Mucosa of stomach (tissue), 1 donor: ENCODE measurements at regions not wholly inside any gene's neighbourhood (a gene's known extent, or its start where the extent isn't known, plus 50 kb on each side); places are given as distances from the start of the nearest gene placed in this dataset.

ENCODE experiments used
- H3K27me3 ChIP-seq: one replicate; pipeline ENCODE4 v1.7.0; 2013; ENCODE audit warnings: mild to moderate bottlenecking, low read length; ENCODE audit not compliant: control insufficient read depth, insufficient read depth
- H3K36me3 ChIP-seq: one replicate; pipeline ENCODE4 v1.7.0; 2013; ENCODE audit warnings: low read length; ENCODE audit not compliant: control insufficient read depth, insufficient read depth
- H3K4me1 ChIP-seq: one replicate; pipeline ENCODE4 v1.7.0; 2013; ENCODE audit warnings: mild to moderate bottlenecking, low read length; ENCODE audit not compliant: control insufficient read depth, insufficient read depth
- H3K4me3 ChIP-seq: one replicate; pipeline ENCODE4 v1.7.0; 2013; ENCODE audit warnings: low read length
- H3K9ac ChIP-seq: one replicate; pipeline ENCODE4 v1.7.0; 2013; ENCODE audit warnings: mild to moderate bottlenecking, low read length, moderate library complexity
- H3K9me3 ChIP-seq: one replicate; pipeline ENCODE4 v1.7.0; 2013; ENCODE audit warnings: mild to moderate bottlenecking, low read length, moderate library complexity; ENCODE audit not compliant: control insufficient read depth
- donor health status: Pancreatic carcinoma.

DNA sequence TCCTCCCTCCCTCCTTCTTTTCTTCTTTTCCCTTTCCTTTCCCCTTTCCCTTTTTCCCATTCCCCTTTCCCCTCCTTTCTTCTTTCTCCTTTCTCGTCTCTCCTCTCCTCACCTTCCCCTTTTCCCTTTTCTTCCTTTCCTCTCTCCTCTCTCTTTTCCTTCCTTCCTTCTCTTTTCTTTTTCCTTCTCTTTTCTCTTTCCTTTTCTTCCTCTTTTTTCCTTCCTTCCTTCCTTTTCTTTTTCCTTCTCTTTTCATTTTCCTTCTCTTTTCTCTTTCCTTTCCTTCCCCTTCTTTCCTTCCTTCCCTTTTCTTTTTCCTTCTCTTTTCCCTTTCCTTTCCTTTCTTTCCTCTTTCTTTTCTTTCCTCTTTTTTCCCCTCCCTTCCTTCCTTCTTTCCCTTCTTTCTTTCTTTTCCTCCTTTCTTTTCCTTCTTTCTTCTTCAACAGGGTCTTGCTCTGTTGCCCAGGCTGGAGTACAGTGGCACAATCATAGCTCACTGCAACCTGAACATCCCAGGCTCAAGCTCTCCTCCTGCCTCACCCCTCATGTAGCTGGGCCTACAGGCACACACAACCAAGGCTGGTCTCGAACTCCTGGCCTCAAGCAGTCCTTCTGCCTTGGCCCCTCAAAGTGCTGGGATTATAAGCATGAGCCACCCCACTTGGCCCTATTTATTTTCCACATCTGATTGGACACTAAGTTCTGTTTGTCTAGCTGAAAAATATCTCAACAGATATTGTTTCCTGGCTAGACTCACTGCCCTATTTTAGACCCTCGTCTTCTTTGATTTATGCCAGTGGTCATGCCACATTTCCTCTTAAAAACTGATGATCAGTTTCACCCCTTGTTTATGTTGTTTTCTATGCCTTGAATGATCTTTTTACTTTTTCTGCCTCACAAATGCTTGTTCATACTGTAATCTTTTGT lies 57.1 kb upstream of the MACF1 start:
- no peaks in the 10 kb centered on the region for H3K36me3 ChIP-seq
- no peaks in the 10 kb centered on the region for H3K27me3 ChIP-seq
- peaks cover 11% of the 10 kb centered on the region for H3K4me1 ChIP-seq
- no peaks in the 10 kb centered on the region for H3K9me3 ChIP-seq
- H3K9ac ChIP-seq, result no peak overlapping the region
- no peak overlapping the region for H3K4me3 ChIP-seq

- H3K9ac ChIP-seq, result no peak overlapping the region
- H3K27me3 ChIP-seq, result no peaks in the 10 kb centered on the region
- H3K36me3 ChIP-seq, result no peaks in the 10 kb centered on the region
- H3K9me3 ChIP-seq, result no peaks in the 10 kb centered on the region
- H3K4me1 ChIP-seq, result no peaks in the 10 kb centered on the region
- no peak overlapping the region for H3K4me3 ChIP-seq
These were observed 55.6 kb upstream of the MACF1 start for GRCh38 chr1:39148942-39149341.

GRCh38 chr1:39149509-39149908 lies 55.0 kb upstream of the MACF1 start:
- Histone ChIP-seq H3K36me3 (no peaks in the 10 kb centered on the region), H3K4me1 (peaks cover 4% of the 10 kb centered on the region), H3K9me3 (no peaks in the 10 kb centered on the region), H3K9ac (no peak overlapping the region), H3K27me3 (no peaks in the 10 kb centered on the region), H3K4me3 (no peak overlapping the region)

DNA sequence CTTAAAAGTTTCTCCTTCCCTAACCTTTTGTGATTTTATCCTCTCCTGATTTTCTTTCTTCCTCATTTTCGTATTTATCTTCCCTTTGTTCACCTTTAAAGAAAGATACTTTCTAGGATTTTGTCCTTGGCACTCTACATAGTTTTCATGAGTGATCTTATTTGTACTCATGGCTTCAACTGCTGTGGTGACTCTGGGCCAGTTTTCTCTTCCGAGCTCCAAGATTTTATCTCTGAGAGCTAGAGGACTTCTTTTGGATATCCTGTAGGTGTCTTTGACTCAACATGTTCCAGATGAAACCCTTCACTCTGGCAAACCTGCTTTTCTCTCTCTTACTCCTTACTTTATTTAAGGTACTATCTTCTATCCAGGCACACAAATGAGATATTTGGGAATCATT lies 53.7 kb upstream of the MACF1 start:
- H3K4me3 ChIP-seq, result no peak overlapping the region
- peaks cover 10% of the 10 kb centered on the region for H3K4me1 ChIP-seq
- H3K27me3 ChIP-seq, result no peaks in the 10 kb centered on the region

DNA sequence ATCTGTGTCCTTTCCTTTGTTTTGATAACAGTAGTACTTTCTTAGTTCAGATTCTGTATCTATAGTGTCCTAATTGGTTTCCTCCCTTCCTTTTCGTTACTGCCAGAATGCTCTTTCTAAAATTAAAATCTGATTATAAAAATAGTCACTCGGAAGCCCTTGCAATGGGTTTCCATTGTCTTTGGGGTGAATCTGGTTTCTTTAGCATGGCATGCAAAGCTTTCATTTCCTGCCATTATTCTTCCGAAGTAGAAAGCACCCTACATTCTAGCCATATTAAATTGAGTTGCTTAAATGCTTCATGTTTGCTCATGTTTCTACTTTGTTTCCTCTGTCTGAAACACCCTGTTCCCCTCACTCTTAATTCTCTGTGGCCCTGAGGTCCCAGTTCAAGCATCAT lies 53.2 kb upstream of the MACF1 start:
- H3K36me3 ChIP-seq, result no peaks in the 10 kb centered on the region
- no peak overlapping the region for H3K9ac ChIP-seq
- H3K9me3 ChIP-seq, result no peaks in the 10 kb centered on the region
- H3K4me1 ChIP-seq, result peaks cover 10% of the 10 kb centered on the region
- H3K4me3 ChIP-seq, result no peak overlapping the region
- H3K27me3 ChIP-seq, result no peaks in the 10 kb centered on the region

More for the DNA sequence above, 53.7 kb upstream of the MACF1 start:
- no peaks in the 10 kb centered on the region for H3K36me3 ChIP-seq
- H3K9me3 ChIP-seq, result no peaks in the 10 kb centered on the region
- H3K9ac ChIP-seq, result no peak overlapping the region

DNA sequence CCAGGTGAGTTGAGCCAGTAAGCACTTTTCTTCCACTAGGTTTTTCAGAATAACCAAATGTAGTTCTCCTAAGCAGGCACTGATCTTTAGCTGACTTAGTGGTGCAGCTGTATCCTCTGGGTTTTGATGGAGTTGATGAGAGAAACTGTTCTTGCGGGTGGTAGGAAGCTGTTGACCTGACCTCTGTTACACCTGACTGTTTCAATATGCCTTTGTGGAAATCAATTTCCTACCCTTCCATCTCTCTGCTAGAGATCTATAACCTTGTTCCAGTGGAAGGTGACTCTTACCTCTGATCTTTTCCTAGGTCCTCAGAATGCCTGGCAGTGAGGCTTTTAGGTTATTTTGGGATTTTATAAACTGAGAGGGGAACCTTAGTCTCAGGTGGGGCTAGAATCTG lies 51.6 kb upstream of the MACF1 start:
- Histone ChIP-seq H3K4me1 (peaks cover 22% of the 10 kb centered on the region), H3K4me3 (no peak overlapping the region), H3K36me3 (no peaks in the 10 kb centered on the region), H3K27me3 (no peaks in the 10 kb centered on the region), H3K9me3 (no peaks in the 10 kb centered on the region), H3K9ac (no peak overlapping the region)

DNA sequence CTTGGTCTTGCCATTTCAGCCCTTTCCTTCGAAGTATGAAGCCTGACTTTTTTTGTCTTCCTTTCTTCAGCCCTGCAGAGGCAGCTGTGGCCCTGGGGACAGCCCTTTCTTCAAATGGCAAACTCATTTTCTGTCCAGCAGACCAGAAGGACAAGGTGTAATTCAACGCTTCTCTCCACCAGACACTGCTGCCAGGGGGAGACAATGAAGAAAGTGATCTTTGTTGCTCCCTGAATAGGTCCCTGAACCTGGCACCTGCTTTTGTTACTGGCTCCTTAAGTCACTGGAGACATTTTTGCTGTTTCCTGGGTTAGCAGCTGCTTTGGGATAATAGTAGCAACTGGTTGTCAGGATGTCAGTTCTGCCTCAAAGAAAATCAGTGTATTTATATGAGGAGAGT lies 50.8 kb upstream of the MACF1 start:
- H3K27me3 ChIP-seq, result no peaks in the 10 kb centered on the region
- H3K36me3 ChIP-seq, result no peaks in the 10 kb centered on the region
- no peak overlapping the region for H3K4me3 ChIP-seq
- peaks cover 24% of the 10 kb centered on the region for H3K4me1 ChIP-seq
- H3K9me3 ChIP-seq, result no peaks in the 10 kb centered on the region
- no peak overlapping the region for H3K9ac ChIP-seq

DNA sequence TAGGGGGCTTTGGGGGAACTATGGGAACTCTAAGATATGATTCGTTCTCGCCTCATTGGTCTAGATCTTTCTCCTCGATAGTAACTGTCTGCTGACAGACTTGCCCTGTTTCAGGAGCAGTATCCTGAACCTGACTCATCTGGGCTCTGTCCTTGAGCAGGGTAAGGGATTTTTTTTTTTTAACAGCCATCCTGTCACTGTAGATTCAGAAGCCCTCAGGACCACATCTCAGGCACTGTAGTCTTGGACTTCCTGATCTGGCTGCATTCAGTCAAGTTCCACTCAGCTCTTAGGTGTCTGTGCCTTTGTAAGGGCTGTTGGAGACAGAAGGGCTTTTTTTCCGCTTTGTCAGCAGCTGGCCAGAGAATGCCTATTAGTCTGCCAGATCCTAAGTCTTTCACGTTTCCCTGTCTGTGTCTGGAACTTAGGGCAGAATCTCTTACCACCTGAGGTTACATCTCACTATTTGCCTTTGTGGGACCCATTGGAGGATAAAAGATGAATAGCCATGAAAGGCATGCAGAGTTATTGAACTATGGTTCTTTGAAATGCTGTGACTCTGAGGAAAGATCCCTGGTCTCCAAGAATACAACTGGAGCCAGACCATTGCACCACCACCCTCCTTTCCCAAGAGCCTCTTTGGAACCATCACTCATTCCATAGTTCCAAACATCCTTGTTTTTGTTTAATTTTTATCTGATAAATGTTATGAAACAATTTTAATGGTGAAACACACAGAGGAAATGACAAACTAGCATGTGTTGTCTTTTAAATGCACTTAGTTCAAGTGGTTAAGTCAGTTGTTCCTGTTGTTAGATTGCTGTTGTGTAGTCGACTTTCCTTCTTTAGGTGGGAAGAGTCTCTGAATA lies 49.7 kb upstream of the MACF1 start:
- peaks cover 27% of the 10 kb centered on the region for H3K4me1 ChIP-seq
- H3K27me3 ChIP-seq, result no peaks in the 10 kb centered on the region
- H3K4me3 ChIP-seq, result no peak overlapping the region
- H3K9me3 ChIP-seq, result no peaks in the 10 kb centered on the region
- no peaks in the 10 kb centered on the region for H3K36me3 ChIP-seq
- no peak overlapping the region for H3K9ac ChIP-seq
